ENCODE measurements at regions not wholly inside any gene's neighbourhood (a gene's known extent, or its start where the extent isn't known, plus 50 kb on each side); places are given as distances from the start of the nearest gene placed in this dataset.

- TF ChIP-seq CTCF (IDR thresholded peaks at IDR 0.05; ENCODE audit: low read depth, low read length, poor library complexity, severe bottlenecking) (no peak), EZH2phosphoT487 (IDR thresholded peaks at IDR 0.05; ENCODE audit: borderline replicate concordance, low read length) (no peak)
These were observed 960.3 kb upstream of the LRRN3 start for GRCh38 chr7:110130669-110131068.
